ENCODE measurements at regions not wholly inside any gene's neighbourhood (a gene's known extent, or its start where the extent isn't known, plus 50 kb on each side); places are given as distances from the start of the nearest gene placed in this dataset.

DNA sequence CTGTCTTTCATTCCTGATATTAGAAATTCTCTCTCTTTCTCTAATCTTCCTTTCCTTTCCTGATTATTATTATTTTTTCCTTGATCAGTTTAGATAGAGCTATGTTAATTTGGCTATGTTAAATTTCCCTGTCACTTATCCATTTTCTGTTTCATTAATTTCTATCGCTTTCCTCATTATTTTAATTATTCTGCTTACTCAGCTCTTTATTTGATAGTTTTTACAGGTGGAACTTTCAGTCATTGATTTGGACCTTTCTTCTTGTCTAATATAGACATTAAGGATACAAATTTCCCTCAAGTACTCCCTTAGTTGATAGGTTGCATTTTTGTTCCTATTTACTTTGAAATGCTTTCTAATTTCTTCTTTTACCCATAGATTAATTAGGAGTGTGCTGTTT lies 442.3 kb downstream of the CDH26 start:
- Histone ChIP-seq H3K27ac (ENCODE audit: insufficient read depth in 1 of 2, low read depth in 1 of 2, low read length in 2 of 2, poor library complexity in 1 of 2, severe bottlenecking in 2 of 2) (no peak overlapping the region), H3K4me3 (ENCODE audit: control insufficient read depth in 1 of 7, extremely low read depth in 1 of 7, insufficient read depth in 4 of 7, low read depth in 2 of 7, low read length in 6 of 7) (no peak overlapping the region), H3K4me1 (ENCODE audit: control extremely low read depth in 1 of 4, control insufficient read depth in 4 of 4, insufficient read depth in 4 of 4, low read length in 3 of 4) (no peaks in the 10 kb centered on the region), H3K9me3 (ENCODE audit: control extremely low read depth in 1 of 5, control insufficient read depth in 4 of 5, insufficient read depth in 2 of 5, low read depth in 1 of 5, low read length in 4 of 5) (peaks cover 0 to 9% (median 2%) of the 10 kb centered on the region in 5 experiments), H3K27me3 (replicated peaks in 2 of 5; ENCODE audit: control insufficient read depth in 4 of 5, insufficient read depth in 5 of 5, low read length in 4 of 5) (peaks cover 0 to 20% (median 5%) of the 10 kb centered on the region in 5 experiments), H3K36me3 (ENCODE audit: control insufficient read depth in 4 of 4, insufficient read depth in 4 of 4, low read length in 3 of 4) (no peaks in the 10 kb centered on the region)
- no peak for DNase-seq
- POLR2A ChIA-PET = no interaction called here
- no CpG with 5 or more reads among the region's 1 CpG for WGBS (ENCODE audit: insufficient coverage)
- CTCF ChIA-PET = no interaction called here

DNA sequence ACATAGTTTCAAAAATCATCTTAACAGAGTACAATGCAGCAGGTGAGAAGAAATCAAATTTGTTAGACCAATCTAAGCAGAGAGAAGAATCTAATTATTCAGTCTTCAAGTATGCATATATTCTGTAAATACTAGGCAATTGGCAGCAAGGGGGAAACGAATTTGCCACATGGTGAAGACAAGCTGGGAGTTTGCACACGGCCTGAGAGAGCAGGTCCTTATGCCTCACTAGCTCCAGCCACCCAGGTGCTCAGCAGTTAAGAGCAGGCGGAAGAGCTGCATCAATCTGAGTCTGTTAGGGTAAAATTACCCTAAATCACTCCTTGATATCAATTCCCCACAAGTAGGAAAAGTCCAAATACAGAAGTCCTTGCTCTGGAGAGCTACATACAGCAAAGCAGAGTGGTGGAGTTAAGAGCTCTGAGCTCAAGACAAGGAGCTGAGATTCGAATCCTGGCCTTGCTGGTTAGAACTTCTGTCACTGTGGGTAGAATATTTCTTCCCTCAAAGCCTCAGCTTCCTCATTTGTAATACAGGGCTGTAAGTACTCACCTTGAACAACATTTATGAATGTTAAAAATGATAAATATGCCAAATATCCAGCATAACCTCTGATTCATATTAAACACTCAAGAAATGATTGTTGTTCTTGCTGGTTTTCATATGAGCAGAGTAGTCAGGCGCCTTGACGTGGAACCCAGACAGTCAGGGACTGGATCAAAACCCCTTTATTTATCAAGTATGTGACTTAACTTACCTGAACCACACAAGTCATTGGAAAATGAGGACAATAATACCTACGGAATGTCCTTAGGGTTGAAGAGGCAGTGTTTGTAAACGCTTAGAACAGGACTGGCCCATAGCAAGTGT lies 444.2 kb downstream of the CDH26 start:
- Histone ChIP-seq H3K36me3 (ENCODE audit: control insufficient read depth in 4 of 4, insufficient read depth in 4 of 4, low read length in 3 of 4) (no peaks in the 10 kb centered on the region), H3K4me1 (ENCODE audit: control extremely low read depth in 1 of 4, control insufficient read depth in 4 of 4, insufficient read depth in 4 of 4, low read length in 3 of 4) (no peaks in the 10 kb centered on the region), H3K27me3 (replicated peaks in 2 of 5; ENCODE audit: control insufficient read depth in 4 of 5, insufficient read depth in 5 of 5, low read length in 4 of 5) (peaks cover 0 to 26% (median 4%) of the 10 kb centered on the region in 5 experiments), H3K4me3 (ENCODE audit: control insufficient read depth in 1 of 7, extremely low read depth in 1 of 7, insufficient read depth in 4 of 7, low read depth in 2 of 7, low read length in 6 of 7) (no peak overlapping the region), H3K9me3 (ENCODE audit: control extremely low read depth in 1 of 5, control insufficient read depth in 4 of 5, insufficient read depth in 2 of 5, low read depth in 1 of 5, low read length in 4 of 5) (peaks cover 0 to 9% (median 2%) of the 10 kb centered on the region in 5 experiments), H3K27ac (ENCODE audit: insufficient read depth in 1 of 2, low read depth in 1 of 2, low read length in 2 of 2, poor library complexity in 1 of 2, severe bottlenecking in 2 of 2) (no peak overlapping the region)
- 82% methylated on average over 4 of the region's 8 CpGs for WGBS (ENCODE audit: insufficient coverage)
- ChIA-PET POLR2A (interaction anchor here (0.7 kb wide), 1 partner anchor 108 kb away, joined by 3 read pairs; no protein-coding TSS in a partner anchor), CTCF (no interaction called here)
- peak in 1 of 3 donors; percentile 3 for DNase-seq

DNA sequence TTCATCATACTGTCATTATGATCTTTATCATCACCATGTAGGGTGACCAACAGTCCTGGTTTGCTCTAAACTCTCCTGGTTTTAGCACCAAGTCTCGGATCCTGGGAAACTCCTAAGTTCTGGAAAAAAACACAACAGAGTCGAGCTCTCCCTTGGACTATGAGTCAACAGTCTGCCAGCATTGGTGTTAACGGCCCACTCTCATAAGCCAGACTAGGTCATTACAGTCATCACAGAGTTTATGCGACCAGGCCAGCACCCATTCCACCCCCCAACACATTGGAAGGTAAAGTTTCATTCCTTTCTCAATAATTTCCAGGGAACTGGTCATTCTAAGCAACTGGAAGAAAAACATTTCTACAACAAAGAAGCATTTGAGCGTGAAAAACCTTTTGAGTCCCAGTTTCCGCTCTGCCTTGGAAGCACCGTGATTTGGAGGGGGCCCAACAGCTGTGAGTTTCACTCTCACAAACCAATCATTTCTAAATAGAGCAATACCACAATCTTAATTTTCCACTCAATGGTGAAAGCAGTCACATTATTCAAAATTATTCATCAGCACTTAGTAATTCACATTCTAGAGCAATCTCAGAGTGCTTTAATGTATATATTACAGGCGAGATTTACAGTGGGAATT lies 445.0 kb downstream of the CDH26 start:
- Histone ChIP-seq H3K36me3 (ENCODE audit: control insufficient read depth in 4 of 4, insufficient read depth in 4 of 4, low read length in 3 of 4) (no peaks in the 10 kb centered on the region), H3K9me3 (ENCODE audit: control extremely low read depth in 1 of 5, control insufficient read depth in 4 of 5, insufficient read depth in 2 of 5, low read depth in 1 of 5, low read length in 4 of 5) (peaks cover 0 to 9% (median 2%) of the 10 kb centered on the region in 5 experiments), H3K27ac (ENCODE audit: insufficient read depth in 1 of 2, low read depth in 1 of 2, low read length in 2 of 2, poor library complexity in 1 of 2, severe bottlenecking in 2 of 2) (no peak overlapping the region), H3K4me3 (ENCODE audit: control insufficient read depth in 1 of 7, extremely low read depth in 1 of 7, insufficient read depth in 4 of 7, low read depth in 2 of 7, low read length in 6 of 7) (no peak overlapping the region), H3K4me1 (ENCODE audit: control extremely low read depth in 1 of 4, control insufficient read depth in 4 of 4, insufficient read depth in 4 of 4, low read length in 3 of 4) (peaks cover 0 to 7% (median 5%) of the 10 kb centered on the region in 4 experiments), H3K27me3 (replicated peaks in 2 of 5; ENCODE audit: control insufficient read depth in 4 of 5, insufficient read depth in 5 of 5, low read length in 4 of 5) (peaks cover 0 to 27% (median 4%) of the 10 kb centered on the region in 5 experiments)
- 95% methylated on average over 7 of the region's 8 CpGs for WGBS (ENCODE audit: insufficient coverage)
- ChIA-PET POLR2A (no interaction called here), CTCF (no interaction called here)
- DNase-seq = no peak

DNA sequence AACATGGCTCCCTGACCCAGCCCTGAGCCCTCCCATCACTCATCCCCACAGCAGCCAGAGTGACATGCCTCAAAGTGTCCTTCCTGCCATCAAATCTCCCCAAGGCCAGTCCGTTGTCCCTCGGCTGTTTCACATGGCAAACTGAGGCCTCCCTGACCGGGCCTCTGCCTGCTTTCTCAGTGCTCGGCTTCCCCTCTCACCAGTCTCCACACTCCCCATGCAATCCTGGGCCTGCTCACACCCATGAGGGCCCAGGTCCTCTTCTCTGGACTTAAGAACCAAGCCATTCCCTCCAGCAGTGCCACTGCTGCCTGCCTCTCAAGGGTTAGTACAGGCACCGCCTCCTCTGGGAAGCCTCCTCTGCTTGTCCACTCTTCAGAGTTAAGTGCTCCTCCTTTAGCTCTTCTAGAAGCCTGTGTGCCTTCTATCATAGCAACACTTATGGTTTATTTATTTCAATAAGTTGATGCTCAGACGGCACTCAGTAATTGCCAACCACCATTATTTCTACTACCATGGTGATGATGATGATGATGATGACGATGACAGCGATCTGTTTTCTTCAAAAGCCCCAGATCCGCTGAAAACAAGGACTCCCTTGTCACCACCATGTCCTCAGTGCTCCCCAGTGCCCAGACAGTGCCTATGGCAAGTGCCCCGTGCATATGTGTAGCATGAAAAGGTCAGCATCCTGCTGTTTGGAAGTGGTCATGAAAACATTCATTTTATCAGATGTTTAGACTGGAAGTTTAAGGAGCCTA lies 449.0 kb downstream of the CDH26 start:
- peaks cover 0 to 39% (median 11%) of the 10 kb centered on the region in 5 experiments for H3K27me3 ChIP-seq (replicated peaks in 2 of 5; ENCODE audit: control insufficient read depth in 4 of 5, insufficient read depth in 5 of 5, low read length in 4 of 5)
- no peak overlapping the region for H3K27ac ChIP-seq (ENCODE audit: insufficient read depth in 1 of 2, low read depth in 1 of 2, low read length in 2 of 2, poor library complexity in 1 of 2, severe bottlenecking in 2 of 2)
- peaks cover 3 to 10% (median 7%) of the 10 kb centered on the region in 4 experiments for H3K4me1 ChIP-seq (ENCODE audit: control extremely low read depth in 1 of 4, control insufficient read depth in 4 of 4, insufficient read depth in 4 of 4, low read length in 3 of 4)
- no peak for DNase-seq
- H3K4me3 ChIP-seq (ENCODE audit: control insufficient read depth in 1 of 7, extremely low read depth in 1 of 7, insufficient read depth in 4 of 7, low read depth in 2 of 7, low read length in 6 of 7) = no peak overlapping the region
- no peaks in the 10 kb centered on the region for H3K36me3 ChIP-seq (ENCODE audit: control insufficient read depth in 4 of 4, insufficient read depth in 4 of 4, low read length in 3 of 4)
- H3K9me3 ChIP-seq (ENCODE audit: control extremely low read depth in 1 of 5, control insufficient read depth in 4 of 5, insufficient read depth in 2 of 5, low read depth in 1 of 5, low read length in 4 of 5) = peaks cover 0 to 3% (median 0%) of the 10 kb centered on the region in 5 experiments
- ChIA-PET CTCF (no interaction called here), POLR2A (interaction anchor here (0.5 kb wide), 1 partner anchor 27 kb away, joined by 3 read pairs; no protein-coding TSS in a partner anchor)
- 85% methylated on average over 4 of the region's 10 CpGs for WGBS (ENCODE audit: insufficient coverage)

DNA sequence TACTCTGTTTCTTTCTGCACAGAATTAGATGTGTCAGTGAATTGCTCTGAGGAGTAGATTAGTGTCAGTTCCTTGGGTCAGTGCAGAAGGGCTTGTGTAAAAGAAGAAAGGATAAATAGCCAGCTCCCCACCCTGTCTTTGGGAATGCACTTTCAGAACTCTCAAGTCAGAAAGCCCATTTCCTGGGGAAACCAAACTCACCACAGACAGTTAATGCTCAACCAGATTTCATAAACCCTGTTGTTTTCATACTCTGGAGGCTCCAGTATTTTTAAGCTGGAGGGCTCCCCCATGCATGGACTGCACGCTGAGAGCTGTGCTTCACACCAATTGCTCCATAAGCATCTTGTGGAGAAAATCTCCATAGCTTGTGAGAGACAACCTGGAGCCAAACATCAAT lies 449.7 kb downstream of the CDH26 start:
- Histone ChIP-seq H3K27ac (ENCODE audit: insufficient read depth in 1 of 2, low read depth in 1 of 2, low read length in 2 of 2, poor library complexity in 1 of 2, severe bottlenecking in 2 of 2) (no peak overlapping the region), H3K36me3 (ENCODE audit: control insufficient read depth in 4 of 4, insufficient read depth in 4 of 4, low read length in 3 of 4) (no peaks in the 10 kb centered on the region), H3K27me3 (replicated peaks in 2 of 5; ENCODE audit: control insufficient read depth in 4 of 5, insufficient read depth in 5 of 5, low read length in 4 of 5) (peaks cover 0 to 43% (median 11%) of the 10 kb centered on the region in 5 experiments), H3K9me3 (ENCODE audit: control extremely low read depth in 1 of 5, control insufficient read depth in 4 of 5, insufficient read depth in 2 of 5, low read depth in 1 of 5, low read length in 4 of 5) (peaks cover 0 to 3% (median 0%) of the 10 kb centered on the region in 5 experiments), H3K4me1 (ENCODE audit: control extremely low read depth in 1 of 4, control insufficient read depth in 4 of 4, insufficient read depth in 4 of 4, low read length in 3 of 4) (peaks cover 3 to 10% (median 7%) of the 10 kb centered on the region in 4 experiments), H3K4me3 (ENCODE audit: control insufficient read depth in 1 of 7, extremely low read depth in 1 of 7, insufficient read depth in 4 of 7, low read depth in 2 of 7, low read length in 6 of 7) (no peak overlapping the region)
- 0% methylated on average over 1 of the region's 1 CpG for WGBS (ENCODE audit: insufficient coverage)
- ChIA-PET CTCF (no interaction called here), POLR2A (interaction anchor here (0.5 kb wide), 1 partner anchor 26 kb away, joined by 3 read pairs; no protein-coding TSS in a partner anchor)
- no peak for DNase-seq

DNA sequence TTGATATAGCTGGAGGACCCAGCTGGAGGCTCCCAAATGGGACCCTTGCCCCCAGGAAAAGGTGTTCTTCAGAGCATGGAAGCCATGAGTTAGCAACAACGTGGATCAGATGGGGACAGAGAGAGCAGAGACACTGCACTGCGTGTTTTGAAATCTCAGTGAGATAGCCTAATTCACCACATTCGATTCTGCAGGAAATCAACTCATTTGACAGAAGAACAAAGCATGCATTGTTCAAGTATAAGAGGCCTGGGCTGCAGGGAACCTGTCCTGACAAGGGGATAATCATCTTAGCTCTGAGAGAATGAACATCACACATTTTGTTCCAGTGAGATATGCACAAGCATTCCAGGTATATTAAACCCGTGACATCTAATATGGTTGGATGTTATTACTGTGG lies 450.2 kb downstream of the CDH26 start:
- Histone ChIP-seq H3K36me3 (ENCODE audit: control insufficient read depth in 4 of 4, insufficient read depth in 4 of 4, low read length in 3 of 4) (no peaks in the 10 kb centered on the region), H3K27me3 (replicated peaks in 2 of 5; ENCODE audit: control insufficient read depth in 4 of 5, insufficient read depth in 5 of 5, low read length in 4 of 5) (peaks cover 0 to 38% (median 11%) of the 10 kb centered on the region in 5 experiments), H3K4me3 (ENCODE audit: control insufficient read depth in 1 of 7, extremely low read depth in 1 of 7, insufficient read depth in 4 of 7, low read depth in 2 of 7, low read length in 6 of 7) (no peak overlapping the region), H3K9me3 (ENCODE audit: control extremely low read depth in 1 of 5, control insufficient read depth in 4 of 5, insufficient read depth in 2 of 5, low read depth in 1 of 5, low read length in 4 of 5) (peaks cover 0 to 3% (median 0%) of the 10 kb centered on the region in 5 experiments), H3K27ac (ENCODE audit: insufficient read depth in 1 of 2, low read depth in 1 of 2, low read length in 2 of 2, poor library complexity in 1 of 2, severe bottlenecking in 2 of 2) (no peak overlapping the region), H3K4me1 (ENCODE audit: control extremely low read depth in 1 of 4, control insufficient read depth in 4 of 4, insufficient read depth in 4 of 4, low read length in 3 of 4) (peaks cover 3 to 10% (median 7%) of the 10 kb centered on the region in 4 experiments)
- POLR2A ChIA-PET = no interaction called here
- 74% methylated on average over 4 of the region's 4 CpGs for WGBS (ENCODE audit: insufficient coverage)
- no peak for DNase-seq
- CTCF ChIA-PET = no interaction called here

All from common myeloid progenitor, CD34-positive (primary cell).